ENCODE measurements at regions not wholly inside any gene's neighbourhood (a gene's known extent, or its start where the extent isn't known, plus 50 kb on each side); places are given as distances from the start of the nearest gene placed in this dataset.

- POLR2A ChIA-PET (ENCODE audit: unreplicated experiment): no interaction called here
- no peak overlapping the region for H2BK15ac ChIP-seq (ENCODE audit: low read depth, low read length)
- no peak overlapping the region for H3K18ac ChIP-seq (ENCODE audit: low read depth, low read length)
- WGBS, 2 experiments (ENCODE audit: extremely low coverage in 2 of 2, insufficient read length in 1 of 2): 75% methylated on average over 2 of the region's 2 CpGs; no CpG with 5 or more reads in 1 of the 2 experiments
- H2BK5ac ChIP-seq (ENCODE audit: low read depth, low read length, poor library complexity, severe bottlenecking): no peak overlapping the region
- no peak overlapping the region for H2BK120ac ChIP-seq (ENCODE audit: low read depth, low read length)
- H3K9me3 ChIP-seq (ENCODE audit: control insufficient read depth, insufficient read depth, low read length): peaks cover 2% of the 10 kb centered on the region; the same call in 1 of the 2 replicates
- H2AK9ac ChIP-seq (replicated peaks; ENCODE audit: low read depth, low read length, poor library complexity): no peak overlapping the region
- dilution Hi-C loops (cut with HindIII; ENCODE audit: low sequenced_read_pairs, unreplicated experiment): no loop called here
- H3K9ac ChIP-seq (ENCODE audit: low read depth, low read length): no peak overlapping the region
- H3K14ac ChIP-seq (replicated peaks; ENCODE audit: low read depth, low read length): no peak overlapping the region
- H4K20me1 ChIP-seq (ENCODE audit: insufficient read depth, low read length): no peaks in the 10 kb centered on the region
- no peaks in the 10 kb centered on the region for H3K36me3 ChIP-seq (ENCODE audit: control insufficient read depth, insufficient read depth, low read length)
- no peaks in the 10 kb centered on the region for H3K4me1 ChIP-seq (ENCODE audit: control insufficient read depth, insufficient read depth, low read length)
- DNase-seq (no peak), ATAC-seq (ENCODE audit: low read depth) (no peak)
- no peak overlapping the region for H2BK20ac ChIP-seq (ENCODE audit: low read depth, low read length)
- peaks cover 44% of the 10 kb centered on the region for H3K27me3 ChIP-seq (ENCODE audit: control insufficient read depth, insufficient read depth, low read length)
- no peaks in the 10 kb centered on the region for H3K9me1 ChIP-seq (ENCODE audit: insufficient read depth, low read length)
- H4K5ac ChIP-seq (ENCODE audit: low read depth, low read length): no peak overlapping the region
- CTCF ChIA-PET: no interaction called here
- H3K56ac ChIP-seq (ENCODE audit: extremely low read depth, insufficient read depth, low read length): no peak overlapping the region
- in situ Hi-C loops (cut with MboI; ENCODE audit: low sequenced_read_pairs): no loop called here
- no peak for TF ChIP-seq BHLHE40 (IDR thresholded peaks at IDR 0.05; ENCODE audit: low read depth, low read length)
- TF ChIP-seq USF2 (IDR thresholded peaks at IDR 0.05; ENCODE audit: low read depth, low read length): no peak
- TF ChIP-seq FOS (IDR thresholded peaks at IDR 0.05; ENCODE audit: low read depth, low read length): no peak
- no peak for TF ChIP-seq RFX5 (IDR thresholded peaks at IDR 0.05; ENCODE audit: low read depth, low read length)
- no peak for TF ChIP-seq NFE2L2 (IDR thresholded peaks at IDR 0.05; ENCODE audit: low read depth, low read length)
- TF ChIP-seq CTCF (conservative IDR thresholded peaks at IDR 0.05; ENCODE audit: low read depth, low read length): no peak
- no peak for TF ChIP-seq CHD1 (IDR thresholded peaks at IDR 0.05; ENCODE audit: low read depth, low read length)
- TF ChIP-seq MXI1 (IDR thresholded peaks at IDR 0.05; ENCODE audit: borderline replicate concordance, low read depth, low read length): no peak
- no peak for TF ChIP-seq MAFK (IDR thresholded peaks at IDR 0.05; ENCODE audit: low read depth, low read length)
- TF ChIP-seq ELK1 (IDR thresholded peaks at IDR 0.05; ENCODE audit: borderline replicate concordance, low read depth, low read length): no peak
- TF ChIP-seq CEBPB (IDR thresholded peaks at IDR 0.05; ENCODE audit: low read depth, low read length): no peak
- TF ChIP-seq MAZ (IDR thresholded peaks at IDR 0.05; ENCODE audit: borderline replicate concordance, low read depth, low read length): no peak
- no peak for TF ChIP-seq POLR2A (IDR thresholded peaks at IDR 0.05; ENCODE audit: low read depth, low read length)
- TF ChIP-seq SMC3 (IDR thresholded peaks at IDR 0.05; ENCODE audit: low read depth, low read length): no peak
- no peak overlapping the region for H2AFZ ChIP-seq (replicated peaks; ENCODE audit: low read length, poor library complexity)
- no peak overlapping the region for H4K8ac ChIP-seq (ENCODE audit: low read depth in 2 of 2, low read length in 2 of 2)
- no peak overlapping the region for H3K23ac ChIP-seq (ENCODE audit: low read depth, low read length)
- H2AK5ac ChIP-seq (ENCODE audit: low read depth, low read length): no peak overlapping the region
- H3K4me3 ChIP-seq (ENCODE audit: insufficient read depth, low read depth, low read length): no peak overlapping the region
- H3K79me1 ChIP-seq (ENCODE audit: low read depth in 1 of 2, low read length in 2 of 2): no peaks in the 10 kb centered on the region
- no peak overlapping the region for H4K91ac ChIP-seq (ENCODE audit: insufficient read depth, low read depth, low read length)
- BruUV-seq (replicated peaks): no TSS peak
- H3K4me2 ChIP-seq (ENCODE audit: low read depth, low read length): no peak overlapping the region
- H3K4ac ChIP-seq (ENCODE audit: low read depth, low read length): no peak overlapping the region
- intact Hi-C loops (cut with micrococcal nuclease): no loop called here
- H3K27ac ChIP-seq (ENCODE audit: insufficient read depth, low read length): no peak overlapping the region
Observed at GRCh38 chr3:45318689-45319088, 69.7 kb upstream of the LARS2 start.
